HEK293T (cell line): ENCODE measurements at regions not wholly inside any gene's neighbourhood (a gene's known extent, or its start where the extent isn't known, plus 50 kb on each side); places are given as distances from the start of the nearest gene placed in this dataset.

ENCODE experiments used
- CTCF ChIA-PET: fragments of 350-600 bp; formaldehyde crosslinking; extraction: SDS; loops from one replicate; lab custom pipeline; 2021; ENCODE audit warnings: antibody characterized with exemption, inconsistent platforms; lab: Yijun Ruan, JAX
- POLR2A ChIA-PET: fragments of 350-600 bp; formaldehyde crosslinking; extraction: SDS; loops from one replicate; lab custom pipeline; 2020; ENCODE audit warnings: antibody characterized with exemption, inconsistent platforms; lab: Yijun Ruan, JAX
- DNase-seq: peaks from one replicate; pipeline ENCODE4 v3.0.0; 2012; ENCODE audit warnings: mixed read lengths; ENCODE audit errors: extremely low spot score
- ARNT ChIP-seq: fragments of 450-650 bp; IDR thresholded peaks from 2 replicates; pipeline ENCODE4 v1.6.1; 2017; ENCODE audit warnings: mild to moderate bottlenecking
- BHLHE40 ChIP-seq: fragments of 450-650 bp; IDR thresholded peaks from 2 replicates; pipeline ENCODE4 v1.6.1; 2016; ENCODE audit warnings: mild to moderate bottlenecking, moderate library complexity, borderline replicate concordance
- CTBP1 ChIP-seq: fragments of 450-650 bp; IDR thresholded peaks from 2 replicates; pipeline ENCODE4 v1.6.1; 2016; ENCODE audit warnings: borderline replicate concordance
- ELF4 ChIP-seq: fragments of 450-650 bp; IDR thresholded peaks from 2 replicates; pipeline ENCODE4 v1.6.1; 2017; ENCODE audit warnings: antibody characterized with exemption
- FOXA1 ChIP-seq: fragments of 450-650 bp; IDR thresholded peaks from 2 replicates; pipeline ENCODE4 v1.6.1; 2016; ENCODE audit warnings: mild to moderate bottlenecking
- FOXK2 ChIP-seq: fragments of 450-650 bp; IDR thresholded peaks from 2 replicates; pipeline ENCODE4 v1.6.1; 2016; ENCODE audit warnings: mild to moderate bottlenecking
- FOXM1 ChIP-seq: fragments of 450-650 bp; IDR thresholded peaks from 2 replicates; pipeline ENCODE4 v1.6.1; 2017; ENCODE audit warnings: mild to moderate bottlenecking, borderline replicate concordance
- HDGF ChIP-seq: fragments of 450-650 bp; IDR thresholded peaks from 2 replicates; pipeline ENCODE4 v1.6.1; 2017; ENCODE audit warnings: antibody characterized with exemption, borderline replicate concordance
- L3MBTL2 ChIP-seq: fragments of 450-650 bp; conservative IDR thresholded peaks from 2 replicates; pipeline ENCODE4 v1.6.1; 2016; ENCODE audit warnings: mild to moderate bottlenecking
- LEF1 ChIP-seq: fragments of 450-650 bp; IDR thresholded peaks from 2 replicates; pipeline ENCODE4 v1.6.1; 2017; ENCODE audit warnings: mild to moderate bottlenecking, borderline replicate concordance
- NFRKB ChIP-seq: fragments of 450-650 bp; IDR thresholded peaks from 2 replicates; pipeline ENCODE4 v1.6.1; 2016; ENCODE audit warnings: mild to moderate bottlenecking, moderate library complexity
- SP1 ChIP-seq: fragments of 450-650 bp; IDR thresholded peaks from 2 replicates; pipeline ENCODE4 v1.6.1; 2017
- SUZ12 ChIP-seq: fragments of 450-650 bp; IDR thresholded peaks from 2 replicates; pipeline ENCODE4 v1.6.1; 2016; ENCODE audit warnings: mild to moderate bottlenecking
- TARDBP ChIP-seq: fragments of 450-650 bp; IDR thresholded peaks from 2 replicates; pipeline ENCODE4 v1.6.1; 2016
- ZNF384 ChIP-seq: fragments of 450-650 bp; IDR thresholded peaks from 2 replicates; pipeline ENCODE4 v1.6.1; 2016
- TF ChIP-seq, protein P1 (sequence below): fragments of 450-650 bp; IDR thresholded peaks from 2 replicates; pipeline ENCODE4 v1.6.1; 2016

DNA sequence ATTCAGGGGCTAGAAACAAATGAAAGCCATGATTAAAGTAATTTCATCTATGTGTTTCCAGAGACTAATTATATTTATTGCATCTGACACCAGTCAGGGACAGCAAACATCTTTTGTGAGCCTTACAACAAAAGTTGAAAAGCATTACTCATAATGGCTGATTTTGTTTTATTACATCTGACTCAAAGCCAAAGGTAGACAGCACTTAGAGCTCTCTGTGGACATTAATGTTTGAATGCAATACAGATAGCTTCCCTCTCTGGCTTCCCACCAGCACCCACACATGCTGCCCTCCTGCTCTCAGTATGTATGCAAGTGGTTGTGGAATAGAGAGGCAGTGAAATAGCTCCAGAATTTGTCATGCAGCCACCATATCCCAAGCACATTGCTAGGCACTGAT lies 198.7 kb downstream of the SETD4 start:
- CTCF ChIA-PET, result no interaction called here
- POLR2A ChIA-PET, result no interaction called here
- no peak for TF ChIP-seq HDGF
- no peak for DNase-seq

GRCh38 chr21:35860189-35860869 lies 200.0 kb downstream of the SETD4 start:
- DNase-seq, result no peak
- ChIA-PET POLR2A (no interaction called here), CTCF (no interaction called here)
- TF ChIP-seq SUZ12 (no peak), FOXA1 (no peak), CTBP1 (no peak), L3MBTL2 (no peak), NFRKB (no peak), ARNT (no peak), FOXK2 (no peak), ZNF384 (no peak)

DNA sequence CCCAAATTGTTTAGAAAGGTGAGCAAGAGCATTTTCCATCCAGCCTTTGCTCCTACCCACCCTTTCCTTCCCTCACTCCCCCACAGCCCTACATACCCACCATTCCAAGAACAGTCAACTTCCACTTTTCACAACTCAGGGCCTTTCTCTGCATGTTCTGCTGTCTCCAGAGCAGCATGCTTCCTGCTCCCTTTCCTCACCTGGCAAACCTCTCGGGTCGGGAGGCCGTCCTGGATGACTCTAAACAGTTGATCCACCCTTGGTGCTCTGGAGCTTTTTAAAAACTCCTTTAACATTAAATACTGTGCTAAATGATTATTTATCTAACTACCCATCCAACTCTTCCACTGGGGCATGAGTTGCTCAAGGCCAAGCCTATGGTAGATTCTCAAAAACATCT lies 200.6 kb downstream of the SETD4 start:
- ChIA-PET POLR2A (no interaction called here), CTCF (no interaction called here)
- TF ChIP-seq SP1 (no peak), CTBP1 (no peak), FOXK2 (no peak), SUZ12 (no peak), TARDBP (no peak), L3MBTL2 (no peak), HDGF (no peak), ZNF384 (no peak), BHLHE40 (no peak), ARNT (no peak), LEF1 (no peak), FOXM1 (no peak), ELF4 (no peak), NFRKB (no peak), FOXA1 (no peak)
- TF ChIP-seq, protein P1, sequence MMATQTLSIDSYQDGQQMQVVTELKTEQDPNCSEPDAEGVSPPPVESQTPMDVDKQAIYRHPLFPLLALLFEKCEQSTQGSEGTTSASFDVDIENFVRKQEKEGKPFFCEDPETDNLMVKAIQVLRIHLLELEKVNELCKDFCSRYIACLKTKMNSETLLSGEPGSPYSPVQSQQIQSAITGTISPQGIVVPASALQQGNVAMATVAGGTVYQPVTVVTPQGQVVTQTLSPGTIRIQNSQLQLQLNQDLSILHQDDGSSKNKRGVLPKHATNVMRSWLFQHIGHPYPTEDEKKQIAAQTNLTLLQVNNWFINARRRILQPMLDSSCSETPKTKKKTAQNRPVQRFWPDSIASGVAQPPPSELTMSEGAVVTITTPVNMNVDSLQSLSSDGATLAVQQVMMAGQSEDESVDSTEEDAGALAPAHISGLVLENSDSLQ, result no peak
- no peak for DNase-seq

DNA sequence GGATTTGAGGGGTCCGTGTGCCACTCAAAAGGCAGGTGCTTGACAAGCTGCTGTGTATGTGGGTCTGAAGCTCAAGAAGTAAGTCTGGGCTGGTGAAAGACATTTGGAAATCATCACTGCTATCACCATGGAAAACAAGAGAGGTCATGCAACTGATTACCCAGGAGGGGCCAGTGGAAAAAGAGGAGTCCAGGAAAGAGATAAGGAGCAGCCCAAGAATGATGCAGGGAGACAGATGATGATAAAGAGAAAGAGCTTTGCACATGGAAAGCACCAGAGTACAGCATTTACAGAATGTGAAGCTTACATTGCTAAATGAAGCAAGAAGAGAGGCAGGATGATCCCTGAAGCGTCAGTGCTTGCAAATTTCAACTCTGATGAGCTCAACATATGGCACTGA lies 203.2 kb downstream of the SETD4 start:
- POLR2A ChIA-PET, result no interaction called here
- CTCF ChIA-PET, result interaction anchor here (0.6 kb wide), 1 partner anchor 17 kb away, joined by 3 read pairs; no protein-coding TSS in a partner anchor

GRCh38 chr21:35855484-35855883 lies 204.8 kb downstream of the SETD4 start:
- POLR2A ChIA-PET, result no interaction called here

More for the DNA sequence above, 203.2 kb downstream of the SETD4 start:
- DNase-seq, result no peak
- TF ChIP-seq NFRKB, result no peak
- no peak for TF ChIP-seq FOXA1
- TF ChIP-seq FOXK2, result no peak
- no peak for TF ChIP-seq HDGF
- no peak for TF ChIP-seq L3MBTL2
- TF ChIP-seq CTBP1, result no peak
- TF ChIP-seq SP1, result no peak
- TF ChIP-seq LEF1, result no peak
- no peak for TF ChIP-seq SUZ12
- no peak for TF ChIP-seq BHLHE40
- TF ChIP-seq FOXM1, result no peak
- no peak for TF ChIP-seq ARNT
- TF ChIP-seq, protein P1, result no peak
- no peak for TF ChIP-seq ZNF384
- TF ChIP-seq TARDBP, result no peak
- TF ChIP-seq ELF4, result no peak

DNA sequence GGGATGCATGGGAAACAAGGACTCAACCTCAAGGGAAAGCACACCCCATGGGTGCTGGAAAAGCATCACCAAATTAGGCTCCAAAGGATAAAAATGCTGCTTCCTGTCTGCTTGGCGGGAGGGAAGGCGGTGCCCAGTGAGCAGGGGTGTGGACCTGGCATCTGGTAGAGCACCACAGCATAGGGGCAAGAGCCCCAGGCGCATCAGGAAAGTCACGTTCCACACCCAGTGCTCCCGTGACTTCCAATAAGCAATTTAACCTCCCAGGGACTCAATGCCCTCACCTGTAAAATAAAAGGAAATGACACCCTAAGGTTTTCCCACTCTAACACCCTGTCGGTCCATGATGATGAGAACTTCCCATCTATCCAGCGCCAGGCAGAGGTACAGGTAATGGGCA lies 206.0 kb downstream of the SETD4 start:
- POLR2A ChIA-PET, result no interaction called here
- TF ChIP-seq BHLHE40 (no peak), TARDBP (no peak), HDGF (no peak), L3MBTL2 (no peak), ZNF384 (no peak), FOXA1 (no peak), LEF1 (no peak), SUZ12 (no peak), FOXK2 (no peak), CTBP1 (no peak), SP1 (no peak), ARNT (no peak), ELF4 (no peak), FOXM1 (no peak), NFRKB (no peak)
- TF ChIP-seq, protein P1, result no peak
- CTCF ChIA-PET, result no interaction called here
- DNase-seq, result no peak

More at GRCh38 chr21:35855484-35855883, 204.8 kb downstream of the SETD4 start:
- TF ChIP-seq SP1 (no peak), ELF4 (no peak), L3MBTL2 (no peak), HDGF (no peak), BHLHE40 (no peak), FOXA1 (no peak), CTBP1 (no peak), ARNT (no peak), FOXK2 (no peak), SUZ12 (no peak), TARDBP (no peak), ZNF384 (no peak), FOXM1 (no peak)
- TF ChIP-seq, protein P1, result no peak
- CTCF ChIA-PET, result no interaction called here
- no peak for DNase-seq
